Renal cortex interstitium (tissue), 11 donors: ENCODE measurements at regions not wholly inside any gene's neighbourhood (a gene's known extent, or its start where the extent isn't known, plus 50 kb on each side); places are given as distances from the start of the nearest gene placed in this dataset.

Experiments
- DNase-seq, 11 donors: peaks; one replicate each; pipeline ENCODE4 v3.0.0-alpha.2; 2013; ENCODE audit warnings: low read depth in 9 of 11, low spot score in 4 of 11; ENCODE audit errors: extremely low read depth in 1 of 11

DNA sequence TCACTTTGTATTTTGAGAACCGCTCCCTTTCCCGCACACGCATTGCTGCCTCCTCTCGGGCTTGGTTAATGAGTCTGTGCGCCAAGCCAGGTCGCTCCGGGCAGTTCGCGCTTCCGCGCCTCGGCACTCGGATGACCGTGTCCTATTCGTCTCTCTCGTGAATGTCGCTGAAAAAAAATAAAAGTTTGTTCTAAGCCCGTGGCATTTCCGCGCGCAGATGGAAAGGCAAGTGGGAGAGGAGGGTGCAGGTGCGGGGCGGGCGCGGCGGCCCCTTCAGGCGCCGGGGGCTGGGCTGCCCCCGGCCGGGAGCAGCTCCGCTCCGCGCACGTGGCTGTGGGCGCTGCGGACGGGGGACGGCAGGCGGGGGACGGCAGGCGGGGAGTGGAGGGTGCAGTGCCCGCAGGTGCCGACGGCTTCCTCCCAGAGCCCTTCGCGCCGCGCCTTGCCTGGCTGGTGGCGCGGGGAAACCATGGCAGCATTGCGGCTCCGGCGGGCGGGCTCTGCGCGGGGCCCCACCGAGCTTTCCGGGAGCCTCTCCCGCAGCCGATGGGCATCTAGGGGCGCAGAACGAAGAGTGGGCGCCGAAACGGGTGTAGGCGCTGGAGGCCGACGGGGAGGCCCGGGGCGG is 159.6 kb upstream of the SIX2 start:
- DNase-seq, result no peak

GRCh38 chr2:45167920-45168629 is 158.8 kb upstream of the SIX2 start:
- DNase-seq, result no peak

GRCh38 chr2:45166229-45166890 is 157.1 kb upstream of the SIX2 start:
- no peak for DNase-seq

DNA sequence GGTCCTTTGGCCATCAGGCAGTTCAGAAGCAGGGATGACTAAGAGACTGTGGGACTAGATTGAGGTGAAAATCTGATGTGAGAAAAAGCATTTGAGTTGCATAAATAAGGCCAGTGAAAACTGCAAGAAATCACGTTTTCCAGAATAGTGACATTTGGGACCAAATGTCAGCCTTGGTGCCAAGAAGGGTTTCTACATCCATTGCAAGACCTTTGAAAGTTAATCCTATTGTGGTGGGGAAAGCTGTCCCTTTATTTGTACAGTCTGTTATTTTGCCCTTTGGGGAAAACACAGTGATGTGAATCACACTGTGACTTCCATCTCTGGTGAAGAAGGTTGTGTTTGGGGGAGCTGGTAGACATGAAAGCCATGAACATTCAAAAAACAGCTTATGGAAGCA is 153.5 kb upstream of the SIX2 start:
- no peak for DNase-seq

DNA sequence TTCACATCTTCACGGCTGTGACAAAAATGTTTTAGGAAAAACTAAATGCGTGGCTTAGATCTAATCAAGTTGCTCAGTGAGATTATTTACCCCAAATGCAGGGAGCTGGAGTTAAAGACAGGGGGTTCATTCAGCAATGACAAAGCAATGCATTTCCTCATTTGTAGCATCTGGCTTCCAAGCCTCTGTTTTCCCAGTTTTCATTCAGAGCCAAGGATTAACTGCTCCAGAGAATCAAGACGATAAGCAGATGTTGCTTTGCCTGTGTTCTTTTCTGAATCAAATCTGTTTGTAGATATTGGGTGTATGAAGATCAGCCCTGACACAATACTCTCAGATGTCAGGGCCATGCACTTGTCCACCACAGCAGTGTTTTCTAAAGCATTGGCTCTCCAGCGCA is 147.4 kb upstream of the SIX2 start:
- DNase-seq, result no peak

GRCh38 chr2:45154606-45155155 is 145.4 kb upstream of the SIX2 start:
- DNase-seq, result no peak

- no peak for DNase-seq
Observed at GRCh38 chr2:45154144-45154543, 144.9 kb upstream of the SIX2 start.

- DNase-seq, result no peak
Observed at GRCh38 chr2:45153121-45153520, 143.9 kb upstream of the SIX2 start.

- no peak for DNase-seq
Observed at GRCh38 chr2:45152691-45153090, 143.4 kb upstream of the SIX2 start.

- DNase-seq, result no peak
Observed at GRCh38 chr2:45145073-45145899, 136.0 kb upstream of the SIX2 start.

GRCh38 chr2:45141883-45142866 is 132.9 kb upstream of the SIX2 start:
- no peak for DNase-seq

DNA sequence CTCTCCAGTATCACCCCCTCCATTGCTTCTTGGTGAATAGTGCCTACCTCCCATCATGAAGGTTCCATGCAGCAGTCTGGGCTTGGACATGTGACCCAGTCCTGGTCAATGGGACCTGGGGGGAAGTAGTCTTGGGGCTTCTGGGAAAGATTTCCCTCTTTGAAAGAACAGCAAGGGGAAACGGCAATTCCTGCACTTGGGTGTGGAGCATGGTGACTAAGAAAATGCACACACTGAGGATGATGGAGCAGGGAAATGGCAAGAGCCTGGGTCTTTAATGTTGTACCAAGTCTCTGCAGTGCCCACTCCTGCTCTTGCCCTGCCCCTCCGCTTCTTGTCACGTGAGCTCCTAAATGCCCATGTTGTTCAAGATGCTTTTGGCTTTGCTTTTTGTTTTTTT is 131.4 kb upstream of the SIX2 start:
- DNase-seq, result no peak

GRCh38 chr2:45138904-45139303 is 129.7 kb upstream of the SIX2 start:
- no peak for DNase-seq

- DNase-seq, result no peak
Observed at GRCh38 chr2:45137966-45138695, 128.9 kb upstream of the SIX2 start.

DNA sequence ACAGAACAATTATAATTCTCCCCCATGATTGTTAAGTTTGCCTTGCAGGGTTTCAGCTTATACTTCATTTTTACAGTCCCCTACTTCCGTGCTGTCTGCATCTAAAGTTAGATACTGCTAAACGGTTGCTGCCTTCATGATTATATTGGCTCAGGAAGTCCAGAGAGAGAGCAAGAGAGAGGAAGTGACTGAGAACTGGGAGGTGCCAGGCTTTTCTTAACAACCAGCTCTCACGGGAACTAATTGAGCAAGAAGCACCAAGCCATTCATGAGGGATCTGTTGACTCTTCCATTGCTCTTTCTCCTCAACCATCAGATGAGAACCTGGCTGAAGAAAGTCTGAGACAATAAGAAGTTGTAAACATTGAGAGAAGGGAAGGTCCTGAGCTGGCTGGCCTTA is 125.5 kb upstream of the SIX2 start:
- no peak for DNase-seq

DNA sequence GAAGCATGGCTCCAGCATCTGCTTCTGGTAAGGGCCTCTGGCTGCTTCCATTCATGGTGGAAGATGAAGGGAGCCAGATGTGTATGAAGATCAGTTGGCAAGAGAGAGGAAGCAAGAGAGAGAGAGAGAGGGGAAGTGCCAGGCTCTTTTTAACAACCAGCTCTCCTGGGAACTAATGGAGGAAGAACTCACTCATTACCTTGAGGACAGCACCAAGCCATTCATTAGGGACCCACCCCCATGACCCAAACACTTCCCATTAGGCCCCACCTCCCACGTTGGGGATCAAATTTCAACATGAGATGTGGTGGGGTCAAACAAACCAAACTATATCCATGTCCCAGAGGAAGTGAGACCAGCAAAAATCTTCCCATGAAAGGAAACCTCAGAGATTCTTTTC is 124.8 kb upstream of the SIX2 start:
- no peak for DNase-seq

DNA sequence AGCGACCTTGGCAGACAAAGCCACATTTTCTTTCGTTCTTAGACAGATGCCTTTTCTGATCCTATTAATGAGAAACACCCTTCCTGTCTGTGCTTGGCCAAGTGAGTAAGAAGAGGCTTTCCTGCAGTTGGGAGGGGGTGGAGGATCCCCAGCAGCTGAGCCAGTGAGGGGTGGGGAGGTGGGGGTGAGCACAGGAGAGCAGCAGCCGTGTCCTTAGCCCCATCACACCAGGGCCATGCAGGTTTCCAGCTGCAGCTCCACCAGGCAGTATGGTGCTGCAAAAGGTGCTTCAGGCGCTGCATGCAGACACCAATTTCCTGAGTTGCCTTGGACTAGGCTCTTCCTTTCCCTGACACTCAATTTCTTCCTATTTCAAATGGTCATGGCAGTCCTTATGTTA is 123.3 kb upstream of the SIX2 start:
- no peak for DNase-seq

GRCh38 chr2:45131587-45131986 is 122.3 kb upstream of the SIX2 start:
- DNase-seq, result no peak
